Gastrocnemius medialis (tissue), 4 donors: ENCODE measurements at regions not wholly inside any gene's neighbourhood (a gene's known extent, or its start where the extent isn't known, plus 50 kb on each side); places are given as distances from the start of the nearest gene placed in this dataset.

ENCODE experiments used
- ATAC-seq, 2 donors: fragments of 150-250 bp; one replicate each; pipeline ENCODE4 v1.9.1; 2016
- DNase-seq, 2 donors: peaks; one replicate each; pipeline ENCODE4 v3.0.0-alpha.2; 2019
- H3K27ac ChIP-seq, 4 donors: fragments of 200-600 bp; sonication (generic); 1 replicate in 1 of 4; 2 replicates in 3 of 4; pipeline ENCODE4 v1.5.1; 2016 to 2018; ENCODE audit warnings: mild to moderate bottlenecking in 2 of 4, moderate library complexity in 1 of 4
- H3K27me3 ChIP-seq, 3 donors: fragments of 200-600 bp; sonication (generic) in 2 of 3; 1 replicate in 1 of 3; 2 replicates in 2 of 3; pipeline versions ENCODE4 v1.5.1 to v1.6.0; 2016 to 2019; ENCODE audit warnings: mild to moderate bottlenecking in 1 of 3, moderate library complexity in 1 of 3
- H3K36me3 ChIP-seq, 2 donors: fragments of 200-600 bp; sonication (generic) in 1 of 2; one replicate each; pipeline ENCODE4 v1.5.1; 2017 to 2018
- H3K4me1 ChIP-seq, 2 donors: fragments of 200-600 bp; sonication (generic) in 1 of 2; one replicate each; pipeline ENCODE4 v1.5.1; 2016 to 2017; ENCODE audit warnings: mild to moderate bottlenecking in 2 of 2
- H3K4me3 ChIP-seq, 4 donors: fragments of 200-600 bp; sonication (generic) in 3 of 4; 1 replicate in 1 of 4; 2 replicates in 3 of 4; pipeline ENCODE4 v1.5.1; 2016 to 2019; ENCODE audit warnings: mild to moderate bottlenecking in 2 of 4
- H3K9me3 ChIP-seq, 3 donors: fragments of 200-600 bp; sonication (generic) in 2 of 3; 1 replicate in 1 of 3; 2 replicates in 2 of 3; pipeline ENCODE4 v1.5.1; 2016 to 2019
- CTCF ChIP-seq, 5 experiments: fragments of 450-650 bp in 3 of 5; fragments of 200-600 bp in 2 of 5; sonication (generic) in 2 of 5; IDR thresholded peaks in 4 of 5; conservative IDR thresholded peaks in 1 of 5; 1 replicate in 4 of 5; 2 replicates in 1 of 5; pipeline ENCODE4 v1.5.1; 2016 to 2019; ENCODE audit warnings: antibody characterized with exemption in 5 of 5, mild to moderate bottlenecking in 3 of 5, moderate library complexity in 3 of 5
- POLR2A ChIP-seq, 2 donors: fragments of 450-650 bp; IDR thresholded peaks; one replicate each; pipeline ENCODE4 v1.6.1; 2017; ENCODE audit warnings: antibody characterized with exemption in 2 of 2, mild to moderate bottlenecking in 2 of 2, moderate library complexity in 2 of 2
- in situ Hi-C, 4 donors: fragments of 200-750 bp; cut with MboI; loops; one replicate each; pipeline versions ENCODE4 v1.15.0 to v1.8.0; 2017; ENCODE audit warnings: low sequenced_read_pairs in 4 of 4
- intact Hi-C: fragments of 100-400 bp; cut with DNase I; formaldehyde crosslinking; loops from one replicate; pipeline ENCODE4 v1.15.1; 2023; ENCODE audit warnings: low total_unique reads

- ATAC-seq, result peak; percentile 39 to 55
- intact Hi-C loops, result no loop called here
- Histone ChIP-seq H3K4me3 (no peak overlapping the region), H3K36me3 (no peaks in the 10 kb centered on the region), H3K9me3 (no peaks in the 10 kb centered on the region), H3K27me3 (no peaks in the 10 kb centered on the region), H3K4me1 (no peaks in the 10 kb centered on the region), H3K27ac (no peak overlapping the region)
- DNase-seq, result no peak
- TF ChIP-seq POLR2A (IDR thresholded peaks at IDR 0.05), result no peak
- no peak for TF ChIP-seq CTCF (IDR thresholded peaks at IDR 0.05 in 4 of 5, conservative IDR thresholded peaks at IDR 0.05 in 1 of 5)
- in situ Hi-C loops, result no loop called here
Observed at GRCh38 chr2:19776941-19777514, 124.8 kb downstream of the TTC32 start.

GRCh38 chr2:19775838-19776237 lies 125.9 kb downstream of the TTC32 start:
- H3K4me1 ChIP-seq, result no peaks in the 10 kb centered on the region
- no peaks in the 10 kb centered on the region for H3K9me3 ChIP-seq
- no peak overlapping the region for H3K27ac ChIP-seq
- no peak for TF ChIP-seq POLR2A (IDR thresholded peaks at IDR 0.05)
- TF ChIP-seq CTCF (IDR thresholded peaks at IDR 0.05 in 4 of 5, conservative IDR thresholded peaks at IDR 0.05 in 1 of 5), result no peak
- no peaks in the 10 kb centered on the region for H3K36me3 ChIP-seq
- ATAC-seq (no peak), DNase-seq (no peak)
- no peak overlapping the region for H3K4me3 ChIP-seq
- in situ Hi-C loops, result no loop called here
- intact Hi-C loops, result no loop called here
- H3K27me3 ChIP-seq, result no peaks in the 10 kb centered on the region

GRCh38 chr2:19775315-19775714 lies 126.5 kb downstream of the TTC32 start:
- Histone ChIP-seq H3K9me3 (no peaks in the 10 kb centered on the region), H3K27me3 (no peaks in the 10 kb centered on the region), H3K27ac (no peak overlapping the region), H3K36me3 (no peaks in the 10 kb centered on the region), H3K4me3 (no peak overlapping the region), H3K4me1 (no peaks in the 10 kb centered on the region)
- intact Hi-C loops (no loop called here), in situ Hi-C loops (no loop called here)
- no peak for ATAC-seq
- TF ChIP-seq POLR2A (IDR thresholded peaks at IDR 0.05), result no peak
- no peak for TF ChIP-seq CTCF (IDR thresholded peaks at IDR 0.05 in 4 of 5, conservative IDR thresholded peaks at IDR 0.05 in 1 of 5)
- no peak for DNase-seq

- no peaks in the 10 kb centered on the region for H3K9me3 ChIP-seq
- DNase-seq (no peak), ATAC-seq (no peak)
- TF ChIP-seq CTCF (IDR thresholded peaks at IDR 0.05 in 4 of 5, conservative IDR thresholded peaks at IDR 0.05 in 1 of 5) (no peak), POLR2A (IDR thresholded peaks at IDR 0.05) (no peak)
- no peaks in the 10 kb centered on the region for H3K4me1 ChIP-seq
- intact Hi-C loops, result no loop called here
- in situ Hi-C loops, result no loop called here
- no peak overlapping the region for H3K27ac ChIP-seq
- no peaks in the 10 kb centered on the region for H3K27me3 ChIP-seq
- H3K36me3 ChIP-seq, result no peaks in the 10 kb centered on the region
- no peak overlapping the region for H3K4me3 ChIP-seq
Observed at GRCh38 chr2:19774805-19775176, 127.0 kb downstream of the TTC32 start.

- Histone ChIP-seq H3K36me3 (no peaks in the 10 kb centered on the region), H3K9me3 (no peaks in the 10 kb centered on the region), H3K27me3 (no peaks in the 10 kb centered on the region), H3K4me1 (no peaks in the 10 kb centered on the region), H3K4me3 (no peak overlapping the region), H3K27ac (no peak overlapping the region)
- intact Hi-C loops (no loop called here), in situ Hi-C loops (no loop called here)
- no peak for TF ChIP-seq CTCF (IDR thresholded peaks at IDR 0.05 in 4 of 5, conservative IDR thresholded peaks at IDR 0.05 in 1 of 5)
- TF ChIP-seq POLR2A (IDR thresholded peaks at IDR 0.05), result no peak
- no peak for DNase-seq
- no peak for ATAC-seq
Observed at GRCh38 chr2:19772981-19773380, 128.8 kb downstream of the TTC32 start.
